Endothelial cell of umbilical vein (primary cell): ENCODE measurements at regions not wholly inside any gene's neighbourhood (a gene's known extent, or its start where the extent isn't known, plus 50 kb on each side); places are given as distances from the start of the nearest gene placed in this dataset.

Experiments used
- BruUV-seq: library from RNA; stranded (reverse); fragments of 400-500 nt; replicated peaks from 2 replicates; lab custom pipeline; 2021; lab: Mats Ljungman, UMichigan
- CTCF ChIA-PET: fragments of 300-600, 350-600 bp; sonication (Branson Sonifier 250); formaldehyde crosslinking; loops from one replicate; lab custom pipeline; 2021; ENCODE audit warnings: antibody characterized with exemption, inconsistent platforms; lab: Charles Lee
- POLR2A ChIA-PET: fragments of 300-600, 350-600 bp; sonication (Branson Sonifier 250); formaldehyde crosslinking; loops from one replicate; lab custom pipeline; 2021; ENCODE audit warnings: antibody characterized with exemption, inconsistent platforms; lab: Charles Lee
- DNase-seq: peaks from one replicate; pipeline ENCODE4 v3.0.0-alpha.2; 2011; ENCODE audit warnings: low read depth, low spot score
- FAIRE-seq: peaks from 2 replicates; lab custom pipeline; 2011; peaks lifted over from hg19 to GRCh38; lab: Jason Lieb, UNC
- H2AFZ ChIP-seq: 2 replicates; pipeline ENCODE4 v1.6.0; 2012; ENCODE audit warnings: low read depth, low read length, control low read depth, inconsistent platforms
- H3K27ac ChIP-seq: 2 replicates; pipeline ENCODE4 v1.5.1; 2011; ENCODE audit warnings: low read depth, mild to moderate bottlenecking, control low read depth, low read length, moderate library complexity; ENCODE audit not compliant: insufficient read depth
- H3K27me3 ChIP-seq, 2 experiments: 2 replicates each; pipeline versions ENCODE4 v1.6.0 to v1.6.1; 2011; ENCODE audit warnings: low read length in 2 of 2, mixed read lengths in 1 of 2; ENCODE audit not compliant: control insufficient read depth in 2 of 2, insufficient read depth in 2 of 2
- H3K36me3 ChIP-seq, 2 experiments: 2 replicates in 1 of 2; 3 replicates in 1 of 2; pipeline ENCODE4 v1.5.1; 2011; ENCODE audit warnings: low read length in 2 of 2, mild to moderate bottlenecking in 1 of 2, moderate library complexity in 1 of 2; ENCODE audit not compliant: control insufficient read depth in 2 of 2, insufficient read depth in 2 of 2; ENCODE audit errors: extremely low read depth in 1 of 2
- H3K4me1 ChIP-seq: 3 replicates; pipeline ENCODE4 v1.5.1; 2011; ENCODE audit warnings: mild to moderate bottlenecking, low read length; ENCODE audit not compliant: control insufficient read depth, insufficient read depth; ENCODE audit errors: extremely low read depth
- H3K4me2 ChIP-seq: 2 replicates; pipeline ENCODE4 v1.6.1; 2011; ENCODE audit warnings: low read length, control low read depth, mixed read lengths; ENCODE audit not compliant: insufficient read depth
- H3K4me3 ChIP-seq, 3 experiments: fragments of 200-600 bp in 1 of 3; sonication (generic), shearing (Covaris generic) in 1 of 3; replicated peaks in 1 of 3; 2 replicates each; pipeline ENCODE4 v1.5.1; 2011 to 2016; ENCODE audit warnings: control low read depth in 3 of 3, low read length in 3 of 3, mild to moderate bottlenecking in 2 of 3, inconsistent platforms in 1 of 3, low read depth in 1 of 3, moderate library complexity in 1 of 3; ENCODE audit not compliant: insufficient read depth in 1 of 3
- H3K79me2 ChIP-seq: 2 replicates; pipeline ENCODE4 v1.6.0; 2012; ENCODE audit warnings: low read length, inconsistent platforms; ENCODE audit not compliant: control insufficient read depth, insufficient read depth
- H3K9ac ChIP-seq: replicated peaks from 2 replicates; pipeline ENCODE3; 2011; ENCODE audit warnings: low read length, control low read depth; ENCODE audit not compliant: insufficient read depth; ENCODE audit errors: extremely low read depth
- H3K9me1 ChIP-seq: replicated peaks from 3 replicates; pipeline ENCODE4 v1.6.0; 2011; ENCODE audit warnings: mild to moderate bottlenecking, low read length; ENCODE audit not compliant: control insufficient read depth, insufficient read depth; ENCODE audit errors: extremely low read depth
- H3K9me3 ChIP-seq: replicated peaks from 2 replicates; pipeline ENCODE4 v1.5.1; 2012; ENCODE audit warnings: low read length, inconsistent platforms; ENCODE audit not compliant: control insufficient read depth, insufficient read depth
- H4K20me1 ChIP-seq: replicated peaks from 2 replicates; pipeline ENCODE3; 2011; ENCODE audit warnings: mild to moderate bottlenecking, low read length; ENCODE audit not compliant: control insufficient read depth, insufficient read depth; ENCODE audit errors: extremely low read depth
- CTCF ChIP-seq, 2 donors: IDR thresholded peaks; 1 replicate in 1 of 2; 2 replicates in 1 of 2; pipeline ENCODE4 v1.5.1; 2011; ENCODE audit warnings: low read length in 2 of 2, mild to moderate bottlenecking in 2 of 2, moderate library complexity in 2 of 2, control low read depth in 1 of 2, inconsistent platforms in 1 of 2, low read depth in 1 of 2; ENCODE audit not compliant: insufficient read depth in 1 of 2; ENCODE audit errors: extremely low read depth in 1 of 2
- EZH2 ChIP-seq: IDR thresholded peaks from 2 replicates; pipeline ENCODE4 v1.6.1; 2012; ENCODE audit warnings: borderline replicate concordance, low read depth, mild to moderate bottlenecking, moderate library complexity, low read length, inconsistent platforms; ENCODE audit not compliant: severe bottlenecking
- GATA2 ChIP-seq: IDR thresholded peaks from 2 replicates; pipeline ENCODE4 v1.7.0; 2011; ENCODE audit warnings: low read depth, mild to moderate bottlenecking, moderate library complexity, mixed read lengths, low read length; ENCODE audit not compliant: insufficient read length, insufficient read depth
- JUN ChIP-seq: IDR thresholded peaks from 2 replicates; pipeline ENCODE4 v1.6.1; 2011; ENCODE audit warnings: borderline replicate concordance, low read depth; ENCODE audit not compliant: insufficient read length, insufficient read depth
- MAX ChIP-seq: IDR thresholded peaks from 2 replicates; pipeline ENCODE4 v1.6.1; 2011; ENCODE audit not compliant: insufficient read depth, insufficient read length
- MYC ChIP-seq: IDR thresholded peaks from one replicate; pipeline ENCODE4 v1.6.1; 2011; ENCODE audit warnings: mild to moderate bottlenecking, low read depth, low read length
- POLR2A ChIP-seq: IDR thresholded peaks from 2 replicates; pipeline ENCODE4 v1.6.1; 2012; ENCODE audit warnings: low read depth, mild to moderate bottlenecking, control low read depth, low read length
- POLR2AphosphoS5 ChIP-seq: IDR thresholded peaks from 2 replicates; pipeline ENCODE4 v1.6.1; 2012; ENCODE audit warnings: low read depth, mild to moderate bottlenecking, control low read depth, low read length, moderate library complexity; ENCODE audit not compliant: insufficient read depth
- dilution Hi-C: fragments of 300-500 bp; cut with MboI; formaldehyde crosslinking; loops from one replicate; pipeline ENCODE4 v1.15.0; 2019; ENCODE audit warnings: low sequenced_read_pairs; ENCODE audit not compliant: extremely low pct_ligation_motif_present
- intact Hi-C: fragments of 100-400 bp; cut with micrococcal nuclease; formaldehyde crosslinking; loops from one replicate; pipeline ENCODE4 v1.10.0; 2022

- intact Hi-C loops: no loop called here
Observed at GRCh38 chr22:49084206-49084605, 743.5 kb downstream of the BRD1 start.

More at GRCh38 chr22:49084206-49084605, 743.5 kb downstream of the BRD1 start:
- H3K4me3 ChIP-seq: no peak overlapping the region
- no peak overlapping the region for H3K9ac ChIP-seq
- DNase-seq: no peak
- no peaks in the 10 kb centered on the region for H3K4me1 ChIP-seq
- no peaks in the 10 kb centered on the region for H3K36me3 ChIP-seq
- dilution Hi-C loops: no loop called here
- H3K27me3 ChIP-seq: no peaks in the 10 kb centered on the region
- CTCF ChIA-PET: no interaction called here
- no peak overlapping the region for H2AFZ ChIP-seq
- no peaks in the 10 kb centered on the region for H3K9me1 ChIP-seq
- POLR2A ChIA-PET: no interaction called here
- BruUV-seq: no TSS peak
- TF ChIP-seq MYC (no peak), POLR2AphosphoS5 (no peak), JUN (no peak), POLR2A (no peak), MAX (no peak), GATA2 (no peak), EZH2 (no peak), CTCF (IDR thresholded peaks at IDR 0.05; ENCODE audit: extremely low read depth in 1 of 2, insufficient read depth in 1 of 2, low read depth in 1 of 2, low read length in 2 of 2) (no peak)
- H3K79me2 ChIP-seq: no peaks in the 10 kb centered on the region
- no peak for FAIRE-seq
- peaks cover 1% of the 10 kb centered on the region for H3K9me3 ChIP-seq
- H4K20me1 ChIP-seq: no peaks in the 10 kb centered on the region
- no peak overlapping the region for H3K4me2 ChIP-seq
- H3K27ac ChIP-seq: no peak overlapping the region
